ENCODE measurements at regions not wholly inside any gene's neighbourhood (a gene's known extent, or its start where the extent isn't known, plus 50 kb on each side); places are given as distances from the start of the nearest gene placed in this dataset.

- H3K4me1 Mint-ChIP-seq, result peaks cover 43% of the 10 kb centered on the region
- no peak overlapping the region for H3K4me3 Mint-ChIP-seq
- no peak for DNase-seq (ENCODE audit: low spot score in 2 of 2)
- peaks cover 3% of the 10 kb centered on the region for H3K36me3 Mint-ChIP-seq (ENCODE audit: insufficient read depth)
- H3K27ac Mint-ChIP-seq (ENCODE audit: low read depth), result no peak overlapping the region
- ATAC-seq (replicated peaks; ENCODE audit: extremely low read depth, poor library complexity, severe bottlenecking), result no peak
- peaks cover 8% of the 10 kb centered on the region for H3K9me3 Mint-ChIP-seq
- H3K27me3 Mint-ChIP-seq, result no peaks in the 10 kb centered on the region
Measured at GRCh38 chr10:88063861-88064557, 200.6 kb downstream of the PTEN start.

GRCh38 chr10:88064608-88065382 is 201.4 kb downstream of the PTEN start:
- Mint-ChIP-seq H3K27ac (ENCODE audit: low read depth) (no peak overlapping the region), H3K27me3 (no peaks in the 10 kb centered on the region), H3K9me3 (peaks cover 8% of the 10 kb centered on the region), H3K4me1 (peaks cover 43% of the 10 kb centered on the region), H3K36me3 (ENCODE audit: insufficient read depth) (peaks cover 3% of the 10 kb centered on the region), H3K4me3 (no peak overlapping the region)
- ATAC-seq (replicated peaks; ENCODE audit: extremely low read depth, poor library complexity, severe bottlenecking) (peak; percentile 66), DNase-seq (ENCODE audit: low spot score in 2 of 2) (no peak)

GRCh38 chr10:88065383-88066049 is 202.1 kb downstream of the PTEN start:
- Mint-ChIP-seq H3K4me3 (no peak overlapping the region), H3K27me3 (no peaks in the 10 kb centered on the region), H3K36me3 (ENCODE audit: insufficient read depth) (peaks cover 3% of the 10 kb centered on the region), H3K9me3 (peaks cover 5% of the 10 kb centered on the region), H3K4me1 (peaks cover 36% of the 10 kb centered on the region), H3K27ac (ENCODE audit: low read depth) (no peak overlapping the region)
- DNase-seq (ENCODE audit: low spot score in 2 of 2) (no peak), ATAC-seq (replicated peaks; ENCODE audit: extremely low read depth, poor library complexity, severe bottlenecking) (no peak)

DNA sequence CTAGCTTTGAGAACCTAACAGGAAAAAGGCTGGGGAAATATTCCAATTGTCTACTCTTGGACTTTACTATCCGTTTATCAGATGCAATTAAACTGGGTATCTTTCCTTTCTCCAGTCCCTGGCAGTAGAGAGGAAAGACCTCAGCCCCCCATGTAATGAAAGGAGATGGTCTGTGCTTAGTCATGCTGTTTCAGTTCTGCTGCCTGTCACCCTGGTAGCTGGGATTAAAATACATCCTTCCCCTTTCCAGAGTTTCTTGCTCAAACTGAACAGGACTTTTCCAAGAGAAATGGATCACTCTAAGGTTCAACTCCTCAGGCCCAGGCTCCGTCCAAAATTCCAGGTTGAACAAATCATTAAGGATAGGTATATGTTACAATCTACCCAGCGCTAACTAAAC is 202.9 kb downstream of the PTEN start:
- H3K36me3 Mint-ChIP-seq (ENCODE audit: insufficient read depth), result peaks cover 3% of the 10 kb centered on the region
- no peaks in the 10 kb centered on the region for H3K9me3 Mint-ChIP-seq
- DNase-seq (ENCODE audit: low spot score in 2 of 2), result no peak
- peak overlapping the region; percentile 1 for H3K4me3 Mint-ChIP-seq
- no peak overlapping the region for H3K27ac Mint-ChIP-seq (ENCODE audit: low read depth)
- H3K27me3 Mint-ChIP-seq, result no peaks in the 10 kb centered on the region
- no peak for ATAC-seq (replicated peaks; ENCODE audit: extremely low read depth, poor library complexity, severe bottlenecking)
- H3K4me1 Mint-ChIP-seq, result peaks cover 30% of the 10 kb centered on the region

DNA sequence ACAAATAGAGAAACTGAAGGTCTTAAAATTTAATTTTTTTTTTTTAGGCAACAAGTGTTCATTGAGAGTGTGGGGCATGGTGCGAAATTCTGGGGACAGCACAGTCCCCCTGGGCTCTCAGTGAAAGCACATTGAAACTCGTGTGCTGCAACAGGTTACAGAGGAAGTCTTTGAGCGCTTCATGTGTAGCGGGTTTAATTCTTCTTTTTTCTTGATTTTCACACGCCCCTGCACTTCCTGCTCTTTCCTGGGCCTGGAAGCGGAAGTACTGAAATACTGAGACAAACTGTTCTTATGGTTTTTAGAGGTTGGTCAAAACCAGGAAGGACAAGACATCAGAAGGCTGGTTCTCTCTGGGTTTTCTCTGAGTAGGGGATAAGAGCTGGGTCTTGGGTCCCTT is 203.5 kb downstream of the PTEN start:
- Mint-ChIP-seq H3K36me3 (ENCODE audit: insufficient read depth) (peaks cover 3% of the 10 kb centered on the region), H3K27ac (ENCODE audit: low read depth) (peak overlapping the region; percentile 1), H3K4me1 (peaks cover 33% of the 10 kb centered on the region), H3K9me3 (no peaks in the 10 kb centered on the region), H3K27me3 (no peaks in the 10 kb centered on the region), H3K4me3 (peak overlapping the region; percentile 1)
- peak; percentile 38 for ATAC-seq (replicated peaks; ENCODE audit: extremely low read depth, poor library complexity, severe bottlenecking)
- no peak for DNase-seq (ENCODE audit: low spot score in 2 of 2)

GRCh38 chr10:88067737-88068136 is 204.3 kb downstream of the PTEN start:
- H3K9me3 Mint-ChIP-seq, result no peaks in the 10 kb centered on the region
- no peak for DNase-seq (ENCODE audit: low spot score in 2 of 2)
- H3K36me3 Mint-ChIP-seq (ENCODE audit: insufficient read depth), result peaks cover 3% of the 10 kb centered on the region
- H3K4me1 Mint-ChIP-seq, result peaks cover 37% of the 10 kb centered on the region
- no peaks in the 10 kb centered on the region for H3K27me3 Mint-ChIP-seq
- peak overlapping the region; percentile 1 for H3K27ac Mint-ChIP-seq (ENCODE audit: low read depth)
- H3K4me3 Mint-ChIP-seq, result no peak overlapping the region
- ATAC-seq (replicated peaks; ENCODE audit: extremely low read depth, poor library complexity, severe bottlenecking), result no peak

DNA sequence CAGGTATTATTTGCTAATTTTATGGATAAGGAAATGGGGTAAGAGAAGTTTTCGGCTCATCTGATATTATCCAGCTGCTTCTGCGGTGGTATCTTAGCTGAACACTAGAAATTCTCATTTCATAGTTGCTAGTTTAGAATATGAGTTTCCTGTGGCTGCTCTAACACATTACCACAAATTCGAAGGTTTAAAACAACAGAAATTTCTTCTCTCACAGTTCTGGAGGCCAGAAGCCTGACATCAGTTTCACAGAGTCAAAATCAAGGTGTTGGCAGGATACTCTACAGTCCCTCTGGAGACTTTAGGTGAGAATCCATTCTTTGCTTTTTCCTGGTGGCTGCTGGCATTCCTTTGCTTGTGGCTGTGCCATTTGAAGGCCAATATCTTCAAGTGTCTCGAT is 205.9 kb downstream of the PTEN start:
- H3K27me3 Mint-ChIP-seq, result no peaks in the 10 kb centered on the region
- peaks cover 36% of the 10 kb centered on the region for H3K4me1 Mint-ChIP-seq
- H3K9me3 Mint-ChIP-seq, result no peaks in the 10 kb centered on the region
- H3K4me3 Mint-ChIP-seq, result no peak overlapping the region
- H3K36me3 Mint-ChIP-seq (ENCODE audit: insufficient read depth), result peaks cover 2% of the 10 kb centered on the region
- H3K27ac Mint-ChIP-seq (ENCODE audit: low read depth), result no peak overlapping the region
- DNase-seq (ENCODE audit: low spot score in 2 of 2), result no peak
- no peak for ATAC-seq (replicated peaks; ENCODE audit: extremely low read depth, poor library complexity, severe bottlenecking)

DNA sequence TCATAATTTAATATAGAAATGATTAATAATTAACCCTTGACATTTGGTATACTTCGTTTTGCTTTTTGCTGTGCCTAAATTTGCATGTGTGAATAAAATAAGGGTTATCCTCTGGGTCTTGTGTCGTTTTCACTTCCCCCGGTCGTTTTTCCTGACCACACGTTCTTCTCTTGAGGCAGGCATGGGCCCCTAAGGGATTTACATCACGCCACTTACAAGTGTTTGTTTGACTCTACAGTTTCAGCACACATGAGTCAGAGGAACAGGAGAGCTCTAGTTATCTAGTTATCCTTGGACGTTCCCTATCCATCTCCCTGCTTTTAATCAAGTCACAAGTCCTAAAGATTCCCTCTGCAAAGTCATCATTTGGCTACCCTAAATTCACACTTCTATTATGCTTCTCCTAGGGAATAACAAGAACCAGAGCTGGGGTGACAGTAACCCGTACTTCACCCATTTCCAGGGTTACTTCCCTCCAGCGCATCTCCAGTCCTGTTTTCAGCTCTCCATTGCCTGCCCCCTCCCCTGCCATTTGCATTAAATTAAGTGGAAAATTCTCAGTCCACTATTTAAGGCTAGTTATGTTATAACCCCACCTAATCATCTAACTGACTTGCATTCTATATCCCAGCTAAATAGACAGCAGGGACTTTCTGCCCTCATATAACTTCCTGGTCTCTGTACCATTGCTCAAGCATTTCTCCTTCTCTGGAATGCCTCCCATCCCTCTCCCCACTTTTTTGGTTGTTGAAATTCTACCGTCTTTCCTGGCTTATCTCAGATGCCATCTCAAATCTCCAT is 206.9 kb downstream of the PTEN start:
- H3K4me3 Mint-ChIP-seq, result no peak overlapping the region
- ATAC-seq (replicated peaks; ENCODE audit: extremely low read depth, poor library complexity, severe bottlenecking), result no peak
- peaks cover 26% of the 10 kb centered on the region for H3K4me1 Mint-ChIP-seq
- no peaks in the 10 kb centered on the region for H3K27me3 Mint-ChIP-seq
- no peak overlapping the region for H3K27ac Mint-ChIP-seq (ENCODE audit: low read depth)
- H3K36me3 Mint-ChIP-seq (ENCODE audit: insufficient read depth), result no peaks in the 10 kb centered on the region
- H3K9me3 Mint-ChIP-seq, result no peaks in the 10 kb centered on the region
- no peak for DNase-seq (ENCODE audit: low spot score in 2 of 2)

- H3K27ac Mint-ChIP-seq (ENCODE audit: low read depth), result no peak overlapping the region
- H3K4me1 Mint-ChIP-seq, result peaks cover 29% of the 10 kb centered on the region
- H3K36me3 Mint-ChIP-seq (ENCODE audit: insufficient read depth), result no peaks in the 10 kb centered on the region
- no peaks in the 10 kb centered on the region for H3K9me3 Mint-ChIP-seq
- H3K27me3 Mint-ChIP-seq, result no peaks in the 10 kb centered on the region
- H3K4me3 Mint-ChIP-seq, result no peak overlapping the region
- no peak for ATAC-seq (replicated peaks; ENCODE audit: extremely low read depth, poor library complexity, severe bottlenecking)
- no peak for DNase-seq (ENCODE audit: low spot score in 2 of 2)
Measured at GRCh38 chr10:88071879-88072278, 208.5 kb downstream of the PTEN start.

GRCh38 chr10:88073682-88074081 is 210.3 kb downstream of the PTEN start:
- Mint-ChIP-seq H3K27ac (ENCODE audit: low read depth) (no peak overlapping the region), H3K4me1 (peaks cover 17% of the 10 kb centered on the region), H3K27me3 (no peaks in the 10 kb centered on the region), H3K4me3 (no peak overlapping the region), H3K9me3 (no peaks in the 10 kb centered on the region), H3K36me3 (ENCODE audit: insufficient read depth) (no peaks in the 10 kb centered on the region)
- DNase-seq (ENCODE audit: low spot score in 2 of 2) (no peak), ATAC-seq (replicated peaks; ENCODE audit: extremely low read depth, poor library complexity, severe bottlenecking) (no peak)

- DNase-seq (ENCODE audit: low spot score in 2 of 2) (no peak), ATAC-seq (replicated peaks; ENCODE audit: extremely low read depth, poor library complexity, severe bottlenecking) (no peak)
- no peaks in the 10 kb centered on the region for H3K27me3 Mint-ChIP-seq
- H3K36me3 Mint-ChIP-seq (ENCODE audit: insufficient read depth), result no peaks in the 10 kb centered on the region
- H3K9me3 Mint-ChIP-seq, result no peaks in the 10 kb centered on the region
- H3K4me3 Mint-ChIP-seq, result no peak overlapping the region
- peaks cover 17% of the 10 kb centered on the region for H3K4me1 Mint-ChIP-seq
- peak overlapping the region; percentile 2 for H3K27ac Mint-ChIP-seq (ENCODE audit: low read depth)
Measured at GRCh38 chr10:88074971-88075370, 211.5 kb downstream of the PTEN start.
